HEK293 (cell line): ENCODE measurements at regions not wholly inside any gene's neighbourhood (a gene's known extent, or its start where the extent isn't known, plus 50 kb on each side); places are given as distances from the start of the nearest gene placed in this dataset.

Source experiments
- CTCF ChIA-PET: fragments of 350-600 bp; formaldehyde crosslinking; extraction: SDS; loops from one replicate; lab custom pipeline; 2021; ENCODE audit warnings: antibody characterized with exemption; lab: Yijun Ruan, JAX
- POLR2A ChIA-PET: fragments of 300-600 bp; formaldehyde crosslinking; extraction: SDS; loops from one replicate; lab custom pipeline; 2020; ENCODE audit warnings: antibody characterized with exemption, inconsistent platforms; lab: Yijun Ruan, JAX
- H3K27ac ChIP-seq: fragments of 200-500 bp; sonication (Bioruptor generic); 2 replicates; pipeline ENCODE4 v1.5.1; 2014; ENCODE audit warnings: low read depth, low read length, control low read depth, inconsistent platforms; ENCODE audit errors: extremely low read depth
- H3K36me3 ChIP-seq, 2 experiments: fragments of 200-500 bp in 1 of 2; sonication (Bioruptor generic) in 1 of 2; 1 replicate in 1 of 2; 2 replicates in 1 of 2; pipeline ENCODE4 v1.5.1; 2014 to 2017; ENCODE audit warnings: inconsistent platforms in 2 of 2, low read length in 2 of 2; ENCODE audit not compliant: control insufficient read depth in 2 of 2, insufficient read depth in 1 of 2
- H3K4me1 ChIP-seq: fragments of 200-500 bp; sonication (Bioruptor generic); 2 replicates; pipeline ENCODE4 v1.5.1; 2014; ENCODE audit warnings: mild to moderate bottlenecking, low read length, inconsistent platforms; ENCODE audit not compliant: control insufficient read depth, insufficient read depth
- H3K4me3 ChIP-seq: 2 replicates; pipeline ENCODE4 v1.5.1; 2011; ENCODE audit warnings: low read depth, mild to moderate bottlenecking, control low read depth, low read length, moderate library complexity
- H3K9me3 ChIP-seq: fragments of 200-500 bp; sonication (Bioruptor generic); 2 replicates; pipeline ENCODE4 v1.5.1; 2014; ENCODE audit warnings: low read depth, low read length, inconsistent platforms; ENCODE audit not compliant: control insufficient read depth, insufficient read depth
- AEBP2 ChIP-seq: fragments of 450-650 bp; formaldehyde crosslinking; IDR thresholded peaks from 2 replicates; pipeline ENCODE4 v1.5.1; 2016; ENCODE audit warnings: missing biosample characterization, missing genetic modification characterization, borderline replicate concordance
- HOXA7 ChIP-seq: sonication (generic); formaldehyde crosslinking; IDR thresholded peaks from 2 replicates; pipeline ENCODE4 v1.8.1; 2022; ENCODE audit warnings: missing genetic modification reagents, borderline replicate concordance
- INSM2 ChIP-seq: fragments of 450-650 bp; formaldehyde crosslinking; IDR thresholded peaks from 2 replicates; pipeline ENCODE4 v1.5.1; 2016; ENCODE audit warnings: missing biosample characterization, missing genetic modification characterization
- PATZ1 ChIP-seq: fragments of 450-650 bp; formaldehyde crosslinking; IDR thresholded peaks from 2 replicates; pipeline ENCODE4 v1.5.1; 2016; ENCODE audit warnings: missing biosample characterization, missing genetic modification characterization
- SP7 ChIP-seq: fragments of 450-650 bp; formaldehyde crosslinking; IDR thresholded peaks from 2 replicates; pipeline ENCODE4 v1.5.1; 2016; ENCODE audit warnings: missing biosample characterization, missing genetic modification characterization
- ZBTB1 ChIP-seq: fragments of 450-650 bp; formaldehyde crosslinking; IDR thresholded peaks from 2 replicates; pipeline ENCODE4 v1.5.1; 2016; ENCODE audit warnings: missing biosample characterization, missing genetic modification characterization
- ZBTB20 ChIP-seq: fragments of 450-650 bp; formaldehyde crosslinking; IDR thresholded peaks from 2 replicates; pipeline ENCODE4 v1.5.1; 2016; ENCODE audit warnings: missing biosample characterization, missing genetic modification characterization
- ZNF354C ChIP-seq: fragments of 450-650 bp; formaldehyde crosslinking; IDR thresholded peaks from 2 replicates; pipeline ENCODE4 v1.5.1; 2016; ENCODE audit warnings: missing biosample characterization, missing genetic modification characterization, low read depth, borderline replicate concordance
- ZNF366 ChIP-seq: fragments of 450-650 bp; formaldehyde crosslinking; conservative IDR thresholded peaks from 2 replicates; pipeline ENCODE4 v1.5.1; 2016; ENCODE audit warnings: missing biosample characterization, missing genetic modification characterization
- ZNF488 ChIP-seq: fragments of 450-650 bp; formaldehyde crosslinking; IDR thresholded peaks from 2 replicates; pipeline ENCODE4 v1.5.1; 2016; ENCODE audit warnings: missing biosample characterization, missing genetic modification characterization
- ZNF629 ChIP-seq: fragments of 450-650 bp; formaldehyde crosslinking; IDR thresholded peaks from 2 replicates; pipeline ENCODE4 v1.5.1; 2017; ENCODE audit warnings: missing biosample characterization, missing genetic modification characterization
- ZNF639 ChIP-seq: fragments of 450-650 bp; formaldehyde crosslinking; IDR thresholded peaks from 2 replicates; pipeline ENCODE4 v1.5.1; 2016; ENCODE audit warnings: missing biosample characterization, missing genetic modification characterization

- H3K9me3 ChIP-seq, result no peaks in the 10 kb centered on the region
- H3K4me3 ChIP-seq, result no peak overlapping the region
- no peaks in the 10 kb centered on the region for H3K4me1 ChIP-seq
- H3K36me3 ChIP-seq, result no peaks in the 10 kb centered on the region
- no peak overlapping the region for H3K27ac ChIP-seq
- CTCF ChIA-PET, result interaction anchor here (1.1 kb wide), 1 partner anchor 261 kb away, joined by 3 read pairs; no protein-coding TSS in a partner anchor
- POLR2A ChIA-PET, result no interaction called here
- TF ChIP-seq SP7 (no peak), AEBP2 (no peak), ZNF629 (no peak)
Observed at GRCh38 chr3:137294139-137294538, 336.4 kb downstream of the IL20RB start.

GRCh38 chr3:137294839-137295238 is 337.1 kb downstream of the IL20RB start:
- no peaks in the 10 kb centered on the region for H3K9me3 ChIP-seq
- CTCF ChIA-PET, result interaction anchor here (1.1 kb wide), 1 partner anchor 262 kb away, joined by 3 read pairs; no protein-coding TSS in a partner anchor
- TF ChIP-seq ZNF354C, result no peak
- TF ChIP-seq ZBTB20 (tag by site-specific recombination), result no peak
- no peak for TF ChIP-seq ZNF366 (tag by site-specific recombination)
- no peak for TF ChIP-seq INSM2 (tag by site-specific recombination)
- TF ChIP-seq PATZ1 (tag by site-specific recombination), result no peak
- no peak for TF ChIP-seq HOXA7 (CRISPR knock-in tag)
- no peak for TF ChIP-seq ZNF488 (tag by site-specific recombination)
- TF ChIP-seq ZNF639, result no peak
- TF ChIP-seq, all 188 proteins: peak for 0
- POLR2A ChIA-PET, result no interaction called here
- H3K27ac ChIP-seq, result no peak overlapping the region
- H3K36me3 ChIP-seq, result no peaks in the 10 kb centered on the region
- H3K4me3 ChIP-seq, result no peak overlapping the region
- no peaks in the 10 kb centered on the region for H3K4me1 ChIP-seq

- H3K4me3 ChIP-seq, result no peak overlapping the region
- H3K36me3 ChIP-seq, result no peaks in the 10 kb centered on the region
- no peak overlapping the region for H3K27ac ChIP-seq
- POLR2A ChIA-PET, result no interaction called here
- TF ChIP-seq INSM2 (tag by site-specific recombination), result no peak
- no peak for TF ChIP-seq ZBTB1 (tag by site-specific recombination)
- TF ChIP-seq, all 188 proteins: peak for 0
- Histone ChIP-seq H3K9me3 (no peaks in the 10 kb centered on the region), H3K4me1 (no peaks in the 10 kb centered on the region)
- CTCF ChIA-PET, result interaction anchor here (0.5 kb wide), 1 partner anchor 21 kb away, joined by 3 read pairs; no protein-coding TSS in a partner anchor
Observed at GRCh38 chr3:137295336-137295735, 337.6 kb downstream of the IL20RB start.
